Ovary (tissue), 7 donors: ENCODE measurements at regions not wholly inside any gene's neighbourhood (a gene's known extent, or its start where the extent isn't known, plus 50 kb on each side); places are given as distances from the start of the nearest gene placed in this dataset.

ENCODE experiments used
- DNase-seq, 5 donors: peaks; one replicate each; pipeline ENCODE4 v3.0.0-alpha.2; 2019 to 2020
- H3K27ac ChIP-seq, 2 donors: fragments of 200-600 bp; one replicate each; pipeline versions ENCODE4 v1.5.1 to v1.8.0; 2019 to 2022
- H3K27me3 ChIP-seq: fragments of 200-600 bp; one replicate; pipeline ENCODE4 v1.8.0; 2022
- H3K36me3 ChIP-seq: fragments of 200-600 bp; sonication (generic); one replicate; pipeline ENCODE4 v1.5.1; 2019
- H3K4me1 ChIP-seq: one replicate; pipeline ENCODE4 v1.8.1; 2013; ENCODE audit warnings: mild to moderate bottlenecking, moderate library complexity; ENCODE audit not compliant: insufficient read depth
- H3K4me3 ChIP-seq: fragments of 200-600 bp; sonication (generic); one replicate; pipeline ENCODE4 v1.5.1; 2017
- H3K9me3 ChIP-seq, 2 donors: fragments of 200-600 bp in 1 of 2; sonication (generic) in 1 of 2; one replicate each; pipeline versions ENCODE4 v1.5.1 to v1.8.1; 2013 to 2019; ENCODE audit warnings: mild to moderate bottlenecking in 1 of 2, moderate library complexity in 1 of 2
- CTCF ChIP-seq, 3 donors: fragments of 450-650 bp in 2 of 3; fragments of 200-600 bp in 1 of 3; IDR thresholded peaks; one replicate each; pipeline versions ENCODE4 v1.5.1 to v1.8.0; 2016 to 2022; ENCODE audit warnings: antibody characterized with exemption in 3 of 3, mild to moderate bottlenecking in 1 of 3
- EP300 ChIP-seq: sonication (generic); formaldehyde crosslinking; IDR thresholded peaks from one replicate; pipeline ENCODE4 v1.6.1; 2017; ENCODE audit warnings: antibody characterized with exemption
- POLR2A ChIP-seq: fragments of 450-650 bp; IDR thresholded peaks from one replicate; pipeline ENCODE4 v1.6.1; 2017; ENCODE audit warnings: antibody characterized with exemption, mild to moderate bottlenecking, moderate library complexity
- WGBS, 3 donors: extraction: QIAGEN DNeasy Blood & Tissue Kit in 1 of 3; methylation state at CpG; one replicate each; pipeline versions ENCODE4 v1.1.5 to v1.1.7; 2013 to 2017; 5-methylcytosine and 5-hydroxymethylcytosine counted together
- intact Hi-C, 4 donors: fragments of 100-400 bp; cut with DNase I; formaldehyde crosslinking; loops; one replicate each; pipeline versions ENCODE4 v1.11.0 to v1.15.1; 2022 to 2023
- donor health status: DM: no; HTN: no; CAD: no; lungs with moderate emphysema.
- donor health status: DM: no; HTN: no; CAD: no.
- donor health status: Bipolar disorder and iron deficiency.
- donor health status: DM: no; HTN: no; CAD: no.
- donor health status: DM: yes; HTN: yes; CAD: no.

- no peak for DNase-seq
- TF ChIP-seq EP300 = no peak
- TF ChIP-seq CTCF (IDR thresholded peaks at IDR 0.05) = no peak
- TF ChIP-seq POLR2A = no peak
- Histone ChIP-seq H3K9me3 (no peaks in the 10 kb centered on the region), H3K36me3 (no peaks in the 10 kb centered on the region), H3K27ac (no peak overlapping the region), H3K27me3 (no peaks in the 10 kb centered on the region), H3K4me3 (no peak overlapping the region), H3K4me1 (no peaks in the 10 kb centered on the region)
- intact Hi-C loops = no loop called here
- 86 to 93% (median 91%) methylated on average over 15 of the region's 15 CpGs for WGBS, 3 donors
Measured at GRCh38 chr17:79541056-79541850, 69.6 kb downstream of the RBFOX3 start.

GRCh38 chr17:79539944-79540705, 70.7 kb downstream of the RBFOX3 start:
- H3K27ac ChIP-seq = no peak overlapping the region
- WGBS, 3 donors = 43 to 59% (median 51%) methylated on average over 25 of the region's 25 CpGs
- no peaks in the 10 kb centered on the region for H3K9me3 ChIP-seq
- no peaks in the 10 kb centered on the region for H3K4me1 ChIP-seq
- H3K4me3 ChIP-seq = no peak overlapping the region
- intact Hi-C loops = no loop called here
- H3K27me3 ChIP-seq = no peaks in the 10 kb centered on the region
- TF ChIP-seq EP300 (no peak), CTCF (IDR thresholded peaks at IDR 0.05) (no peak), POLR2A (no peak)
- no peaks in the 10 kb centered on the region for H3K36me3 ChIP-seq
- DNase-seq = no peak

GRCh38 chr17:79538291-79538690, 72.6 kb downstream of the RBFOX3 start:
- WGBS, 3 donors = 85 to 94% (median 88%) methylated on average over 6 of the region's 6 CpGs
- no peak for DNase-seq
- H3K27me3 ChIP-seq = no peaks in the 10 kb centered on the region
- H3K27ac ChIP-seq = no peak overlapping the region
- TF ChIP-seq EP300 = no peak
- TF ChIP-seq POLR2A = no peak
- H3K36me3 ChIP-seq = no peaks in the 10 kb centered on the region
- no peak overlapping the region for H3K4me3 ChIP-seq
- no peaks in the 10 kb centered on the region for H3K9me3 ChIP-seq
- intact Hi-C loops = no loop called here
- no peaks in the 10 kb centered on the region for H3K4me1 ChIP-seq

DNA sequence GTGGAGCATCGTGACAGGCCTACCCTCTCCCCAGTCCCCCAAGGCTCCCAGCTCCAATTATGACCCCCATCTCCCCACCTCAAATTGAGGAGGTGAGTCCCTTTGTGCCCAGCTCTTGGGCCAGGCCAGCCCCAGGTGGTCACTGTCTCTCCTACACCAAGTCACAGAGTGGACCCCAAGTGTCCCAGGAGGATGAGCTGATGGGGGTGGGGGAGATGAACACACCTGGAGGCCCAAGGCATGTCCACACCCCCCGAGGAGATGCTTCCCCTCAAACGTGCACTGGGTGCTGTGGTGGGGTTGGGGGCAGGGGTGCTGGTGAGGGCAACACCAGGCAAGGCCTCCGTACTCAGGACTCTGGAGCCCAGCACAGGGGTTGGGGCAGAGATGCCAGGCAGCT, 73.2 kb downstream of the RBFOX3 start:
- no peaks in the 10 kb centered on the region for H3K36me3 ChIP-seq
- H3K27me3 ChIP-seq = no peaks in the 10 kb centered on the region
- no peak for DNase-seq
- no peak overlapping the region for H3K27ac ChIP-seq
- intact Hi-C loops = no loop called here
- H3K9me3 ChIP-seq = no peaks in the 10 kb centered on the region
- no peak for TF ChIP-seq EP300
- TF ChIP-seq CTCF (IDR thresholded peaks at IDR 0.05) = no peak
- TF ChIP-seq POLR2A = no peak
- WGBS, 3 donors = 75 to 83% (median 81%) methylated on average over 4 of the region's 4 CpGs
- no peak overlapping the region for H3K4me3 ChIP-seq
- no peaks in the 10 kb centered on the region for H3K4me1 ChIP-seq

DNA sequence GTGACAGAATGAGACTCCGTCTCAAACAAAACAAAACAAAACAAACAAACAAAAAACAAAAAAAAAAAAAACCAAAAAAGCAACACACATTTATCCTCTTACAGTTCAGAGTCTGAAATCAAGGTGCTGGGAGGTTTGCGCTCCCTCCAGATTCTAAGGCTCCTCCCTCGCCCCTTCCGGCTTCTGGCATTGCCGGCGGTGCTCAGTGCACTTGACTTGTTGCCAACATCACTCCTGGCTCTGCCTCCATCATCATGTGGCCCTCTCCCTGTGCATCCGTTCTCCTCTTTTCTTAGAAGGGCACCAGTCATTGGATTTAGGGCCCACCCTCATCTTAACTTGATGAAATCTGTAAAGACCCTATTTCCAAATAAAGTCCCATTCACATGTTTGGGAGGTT, 73.8 kb downstream of the RBFOX3 start:
- 72 to 81% (median 80%) methylated on average over 7 of the region's 7 CpGs for WGBS, 3 donors
- Histone ChIP-seq H3K27ac (no peak overlapping the region), H3K9me3 (no peaks in the 10 kb centered on the region), H3K36me3 (no peaks in the 10 kb centered on the region), H3K27me3 (no peaks in the 10 kb centered on the region), H3K4me3 (no peak overlapping the region), H3K4me1 (no peaks in the 10 kb centered on the region)
- intact Hi-C loops = no loop called here
- DNase-seq = no peak
- TF ChIP-seq EP300 (no peak), CTCF (IDR thresholded peaks at IDR 0.05) (no peak), POLR2A (no peak)
